Fibroblast of lung (primary cell): ENCODE measurements at regions not wholly inside any gene's neighbourhood (a gene's known extent, or its start where the extent isn't known, plus 50 kb on each side); places are given as distances from the start of the nearest gene placed in this dataset.

Experiments
- DNase-seq, 2 donors: peaks; one replicate each; pipeline versions ENCODE4 v3.0.0 to v3.0.0-alpha.2; 2010; ENCODE audit warnings: low read depth in 2 of 2
- H2AFZ ChIP-seq: 2 replicates; pipeline ENCODE4 v1.5.1; 2012; ENCODE audit warnings: low read length, control low read depth, inconsistent platforms
- H3K27ac ChIP-seq: 2 replicates; pipeline ENCODE4 v1.5.1; 2011; ENCODE audit warnings: low read length, control low read depth; ENCODE audit not compliant: insufficient read depth
- H3K27me3 ChIP-seq: 2 replicates; pipeline ENCODE4 v1.5.1; 2011; ENCODE audit warnings: mild to moderate bottlenecking, low read length; ENCODE audit not compliant: control insufficient read depth, insufficient read depth
- H3K36me3 ChIP-seq: 2 replicates; pipeline ENCODE4 v1.5.1; 2011; ENCODE audit warnings: low read length; ENCODE audit not compliant: control insufficient read depth, insufficient read depth
- H3K4me1 ChIP-seq: 2 replicates; pipeline ENCODE4 v1.5.1; 2011; ENCODE audit warnings: low read length; ENCODE audit not compliant: control insufficient read depth, insufficient read depth; ENCODE audit errors: extremely low read depth
- H3K4me2 ChIP-seq: 2 replicates; pipeline ENCODE4 v1.5.1; 2011; ENCODE audit warnings: low read length, control low read depth; ENCODE audit not compliant: insufficient read depth; ENCODE audit errors: extremely low read depth
- H3K4me3 ChIP-seq, 4 experiments: fragments of 200-600 bp in 1 of 4; sonication (generic) in 1 of 4; replicated peaks in 1 of 4; 2 replicates each; pipeline ENCODE4 v1.5.1; 2011 to 2016; ENCODE audit warnings: low read length in 4 of 4, low read depth in 3 of 4, mild to moderate bottlenecking in 3 of 4, control low read depth in 2 of 4, inconsistent platforms in 1 of 4, mixed read lengths in 1 of 4; ENCODE audit not compliant: insufficient read depth in 1 of 4; ENCODE audit errors: control extremely low read depth in 1 of 4
- H3K79me2 ChIP-seq: 2 replicates; pipeline ENCODE4 v1.5.1; 2012; ENCODE audit warnings: mild to moderate bottlenecking, low read length, inconsistent platforms; ENCODE audit not compliant: control insufficient read depth, insufficient read depth
- H3K9ac ChIP-seq: 2 replicates; pipeline ENCODE4 v1.5.1; 2011; ENCODE audit warnings: mild to moderate bottlenecking, low read length, control low read depth; ENCODE audit not compliant: insufficient read depth
- H3K9me3 ChIP-seq: 2 replicates; pipeline ENCODE4 v1.5.1; 2012; ENCODE audit warnings: low read depth, low read length; ENCODE audit not compliant: control insufficient read depth, insufficient read depth
- H4K20me1 ChIP-seq: 2 replicates; pipeline ENCODE4 v1.5.1; 2011; ENCODE audit warnings: low read length; ENCODE audit not compliant: control insufficient read depth, insufficient read depth; ENCODE audit errors: extremely low read depth
- CTCF ChIP-seq, 2 donors: IDR thresholded peaks in 1 of 2; conservative IDR thresholded peaks in 1 of 2; 1 replicate in 1 of 2; 2 replicates in 1 of 2; pipeline ENCODE4 v1.5.1; 2011 to 2012; ENCODE audit warnings: low read length in 2 of 2, control low read depth in 1 of 2, inconsistent platforms in 1 of 2, low read depth in 1 of 2, mild to moderate bottlenecking in 1 of 2
- EZH2 ChIP-seq: IDR thresholded peaks from 2 replicates; pipeline ENCODE4 v1.5.1; 2012; ENCODE audit warnings: low read length, control low read depth, mild to moderate bottlenecking; ENCODE audit errors: missing control alignments

GRCh38 chr5:104429911-104430310, 867.3 kb upstream of the NUDT12 start:
- Histone ChIP-seq H2AFZ (no peak overlapping the region), H3K36me3 (no peaks in the 10 kb centered on the region), H3K4me3 (no peak overlapping the region), H3K9me3 (no peaks in the 10 kb centered on the region), H3K4me2 (no peak overlapping the region), H4K20me1 (no peaks in the 10 kb centered on the region), H3K9ac (no peak overlapping the region), H3K79me2 (no peaks in the 10 kb centered on the region), H3K4me1 (no peaks in the 10 kb centered on the region), H3K27ac (no peak overlapping the region), H3K27me3 (no peaks in the 10 kb centered on the region)
- DNase-seq: no peak
- TF ChIP-seq EZH2: no peak
- TF ChIP-seq CTCF (conservative IDR thresholded peaks at IDR 0.05 in 1 of 2, IDR thresholded peaks at IDR 0.05 in 1 of 2; ENCODE audit: low read depth in 1 of 2, low read length in 2 of 2): no peak

- Histone ChIP-seq H3K4me3 (no peak overlapping the region), H3K9ac (no peak overlapping the region), H3K4me1 (no peaks in the 10 kb centered on the region), H3K27me3 (no peaks in the 10 kb centered on the region), H2AFZ (no peak overlapping the region), H3K36me3 (no peaks in the 10 kb centered on the region), H3K4me2 (no peak overlapping the region), H3K9me3 (no peaks in the 10 kb centered on the region), H3K79me2 (no peaks in the 10 kb centered on the region), H4K20me1 (no peaks in the 10 kb centered on the region), H3K27ac (no peak overlapping the region)
- DNase-seq: no peak
- TF ChIP-seq CTCF (conservative IDR thresholded peaks at IDR 0.05 in 1 of 2, IDR thresholded peaks at IDR 0.05 in 1 of 2; ENCODE audit: low read depth in 1 of 2, low read length in 2 of 2) (no peak), EZH2 (no peak)
Measured at GRCh38 chr5:104421431-104421830, 858.8 kb upstream of the NUDT12 start.

- H3K9ac ChIP-seq: no peak overlapping the region
- H4K20me1 ChIP-seq: no peaks in the 10 kb centered on the region
- H3K79me2 ChIP-seq: no peaks in the 10 kb centered on the region
- no peaks in the 10 kb centered on the region for H3K9me3 ChIP-seq
- no peak overlapping the region for H2AFZ ChIP-seq
- H3K4me2 ChIP-seq: no peak overlapping the region
- no peak for TF ChIP-seq EZH2
- no peak for TF ChIP-seq CTCF (conservative IDR thresholded peaks at IDR 0.05 in 1 of 2, IDR thresholded peaks at IDR 0.05 in 1 of 2; ENCODE audit: low read depth in 1 of 2, low read length in 2 of 2)
- no peak for DNase-seq
- H3K4me3 ChIP-seq: no peak overlapping the region
- H3K27ac ChIP-seq: no peak overlapping the region
- H3K27me3 ChIP-seq: no peaks in the 10 kb centered on the region
- H3K4me1 ChIP-seq: no peaks in the 10 kb centered on the region
- no peaks in the 10 kb centered on the region for H3K36me3 ChIP-seq
Measured at GRCh38 chr5:104418056-104418455, 855.5 kb upstream of the NUDT12 start.
